Activated CD4-positive, alpha-beta memory T cell treated with anti-CD3 and anti-CD28 coated beads, Interleukin-2, amount 10 ng/mL, durations not matched to agents 7 days and 5 days (primary cell): ENCODE measurements at regions not wholly inside any gene's neighbourhood (a gene's known extent, or its start where the extent isn't known, plus 50 kb on each side); places are given as distances from the start of the nearest gene placed in this dataset.
"Not testable (repeated sequence)": the region's sequence is repeated elsewhere in the genome, so short reads cannot be mapped to it uniquely, and the experiment has no call there.

Source experiments
- CTCF ChIA-PET: fragments of 350-600 bp; sonication (Branson Sonifier 250); formaldehyde crosslinking; loops from one replicate; lab custom pipeline; 2021; ENCODE audit warnings: antibody characterized with exemption, inconsistent platforms; lab: Charles Lee
- POLR2A ChIA-PET: fragments of 350-600 bp; sonication (Branson Sonifier 250); formaldehyde crosslinking; loops from one replicate; lab custom pipeline; 2021; ENCODE audit warnings: antibody characterized with exemption; lab: Charles Lee
- DNase-seq: peaks from one replicate; pipeline ENCODE4 v3.0.0-alpha.2; 2020
- H3K27ac Mint-ChIP-seq: one replicate; pipeline ENCODE4 v1.8.0; 2021; ENCODE audit warnings: mild to moderate bottlenecking, mixed read lengths
- H3K27me3 Mint-ChIP-seq: one replicate; pipeline ENCODE4 v1.8.0; 2021; ENCODE audit warnings: mixed read lengths
- H3K36me3 Mint-ChIP-seq: one replicate; pipeline ENCODE4 v1.8.0; 2021; ENCODE audit warnings: low read depth, mixed read lengths
- H3K4me1 Mint-ChIP-seq: one replicate; pipeline ENCODE4 v1.8.0; 2021; ENCODE audit warnings: mixed read lengths
- H3K4me3 Mint-ChIP-seq: one replicate; pipeline ENCODE4 v1.8.0; 2021; ENCODE audit warnings: mild to moderate bottlenecking, mixed read lengths
- H3K9me3 Mint-ChIP-seq: one replicate; pipeline ENCODE4 v1.8.0; 2021; ENCODE audit warnings: mixed read lengths

DNA sequence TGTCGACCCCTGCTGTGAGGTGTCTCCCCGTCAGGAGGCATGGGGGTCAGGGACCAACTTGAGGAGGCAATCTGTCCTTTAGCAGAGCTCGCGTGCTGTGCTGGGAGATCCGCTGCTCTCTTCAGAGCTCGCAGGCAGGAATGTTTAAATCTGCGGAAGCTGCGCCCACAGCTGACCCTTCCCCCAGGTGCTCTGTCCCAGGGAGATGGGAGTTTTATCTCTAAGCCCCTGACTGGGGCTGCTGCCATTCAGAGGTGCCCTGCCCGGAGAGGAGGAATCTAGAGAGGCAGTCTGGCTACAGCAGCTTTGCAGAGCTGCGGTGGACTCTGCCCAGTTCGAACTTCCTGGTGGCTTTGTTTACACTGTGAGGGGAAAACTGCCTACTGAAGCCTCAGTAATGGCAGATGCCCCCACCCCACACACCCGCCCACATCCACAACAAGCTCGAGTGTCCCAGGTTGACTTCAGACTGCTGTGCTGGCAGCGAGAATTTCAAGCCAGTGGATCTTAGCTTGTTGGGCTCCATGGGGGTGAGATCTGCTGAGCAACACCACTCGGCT is 133.1 kb downstream of the CENPC start:
- H3K4me3 Mint-ChIP-seq, H3K36me3 Mint-ChIP-seq, DNase-seq, H3K27me3 Mint-ChIP-seq, H3K9me3 Mint-ChIP-seq, POLR2A ChIA-PET, H3K27ac Mint-ChIP-seq, CTCF ChIA-PET, H3K4me1 Mint-ChIP-seq: not testable (repeated sequence)

DNA sequence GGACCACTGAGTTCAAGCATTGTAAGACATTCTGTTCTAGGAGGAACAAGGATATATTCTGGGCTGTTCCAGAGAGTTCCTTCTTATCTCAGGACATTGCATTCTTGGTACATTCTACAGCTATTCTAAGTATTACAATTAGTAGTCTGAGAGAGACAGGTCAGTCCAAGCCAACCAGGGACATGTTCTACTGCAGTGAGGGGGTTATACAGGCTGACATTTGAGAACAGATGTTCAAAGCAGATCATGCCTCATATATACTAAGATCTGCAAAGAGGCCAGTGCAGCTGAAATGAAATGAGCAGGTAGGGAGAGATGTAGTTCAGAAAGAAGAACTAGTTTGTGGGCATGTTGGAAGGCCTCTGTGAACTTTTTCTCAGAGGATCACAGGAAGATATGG is 142.0 kb downstream of the CENPC start:
- DNase-seq, result no peak
- Mint-ChIP-seq H3K27ac (no peak overlapping the region), H3K4me3 (no peak overlapping the region), H3K9me3 (no peaks in the 10 kb centered on the region), H3K4me1 (no peaks in the 10 kb centered on the region), H3K27me3 (no peaks in the 10 kb centered on the region), H3K36me3 (no peaks in the 10 kb centered on the region)
- POLR2A ChIA-PET, result no interaction called here
- CTCF ChIA-PET, result no interaction called here

- Mint-ChIP-seq H3K36me3 (no peaks in the 10 kb centered on the region), H3K4me3 (no peak overlapping the region), H3K27me3 (no peaks in the 10 kb centered on the region), H3K27ac (no peak overlapping the region), H3K4me1 (no peaks in the 10 kb centered on the region), H3K9me3 (no peaks in the 10 kb centered on the region)
- ChIA-PET POLR2A (no interaction called here), CTCF (interaction anchor here (1.6 kb wide), 1 partner anchor 8 kb away, joined by 5 read pairs; no protein-coding TSS in a partner anchor)
- no peak for DNase-seq
Measured at GRCh38 chr4:67401902-67402301, 143.4 kb downstream of the CENPC start.

DNA sequence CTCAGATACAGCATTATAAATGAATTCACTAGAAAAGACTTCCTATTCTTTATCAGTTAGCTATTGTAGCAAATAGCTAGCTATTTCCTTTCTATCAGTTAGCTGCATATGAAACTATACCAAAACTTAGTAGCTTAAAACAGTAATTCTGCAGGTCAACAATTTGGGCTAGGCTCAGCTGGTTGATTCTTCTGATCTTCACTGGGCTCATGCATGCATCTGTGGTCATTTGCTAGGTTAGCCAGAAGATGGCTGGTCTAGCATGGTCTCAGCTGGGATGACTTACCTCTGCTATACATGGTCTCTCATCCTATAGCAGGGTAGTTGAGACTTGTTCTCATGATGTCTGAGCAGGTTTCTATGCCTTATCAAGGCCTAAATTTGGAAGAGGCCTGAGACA is 147.4 kb downstream of the CENPC start:
- no peak for DNase-seq
- no peaks in the 10 kb centered on the region for H3K36me3 Mint-ChIP-seq
- H3K27me3 Mint-ChIP-seq, result peaks cover 5% of the 10 kb centered on the region
- no peak overlapping the region for H3K27ac Mint-ChIP-seq
- no peak overlapping the region for H3K4me3 Mint-ChIP-seq
- no peaks in the 10 kb centered on the region for H3K9me3 Mint-ChIP-seq
- no peaks in the 10 kb centered on the region for H3K4me1 Mint-ChIP-seq
- ChIA-PET POLR2A (no interaction called here), CTCF (no interaction called here)

DNA sequence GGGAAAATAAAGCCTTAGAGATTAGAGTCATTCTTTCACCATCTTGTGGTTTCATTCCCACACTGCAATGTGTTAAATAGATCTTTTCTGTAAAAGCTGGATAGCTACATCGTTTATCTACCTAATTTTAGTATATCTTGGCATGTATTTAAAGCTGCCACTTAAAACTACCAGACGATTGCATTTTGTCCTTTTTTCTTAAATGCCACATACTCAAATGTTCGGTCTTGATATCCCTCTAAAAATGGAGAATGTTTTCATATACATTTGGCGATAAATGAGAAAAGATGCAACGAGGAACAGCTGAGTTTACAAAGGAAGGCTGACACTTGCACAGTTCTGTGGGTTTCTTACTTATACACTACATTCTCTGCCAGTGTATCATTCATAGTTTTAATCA is 148.3 kb downstream of the CENPC start:
- POLR2A ChIA-PET, result no interaction called here

GRCh38 chr4:67396008-67396407 is 149.3 kb downstream of the CENPC start:
- Mint-ChIP-seq H3K9me3 (no peaks in the 10 kb centered on the region), H3K27me3 (peaks cover 14% of the 10 kb centered on the region), H3K4me1 (no peaks in the 10 kb centered on the region), H3K36me3 (no peaks in the 10 kb centered on the region), H3K4me3 (no peak overlapping the region), H3K27ac (no peak overlapping the region)
- CTCF ChIA-PET, result interaction anchor here (0.8 kb wide), 1 partner anchor 53 kb away, joined by 3 read pairs; no protein-coding TSS in a partner anchor
- no peak for DNase-seq
- POLR2A ChIA-PET, result no interaction called here

More for the DNA sequence above, 148.3 kb downstream of the CENPC start:
- H3K4me3 Mint-ChIP-seq, result no peak overlapping the region
- H3K27ac Mint-ChIP-seq, result no peak overlapping the region
- no peaks in the 10 kb centered on the region for H3K9me3 Mint-ChIP-seq
- H3K27me3 Mint-ChIP-seq, result peaks cover 8% of the 10 kb centered on the region
- no peaks in the 10 kb centered on the region for H3K4me1 Mint-ChIP-seq
- no peaks in the 10 kb centered on the region for H3K36me3 Mint-ChIP-seq
- no peak for DNase-seq
- CTCF ChIA-PET, result no interaction called here

DNA sequence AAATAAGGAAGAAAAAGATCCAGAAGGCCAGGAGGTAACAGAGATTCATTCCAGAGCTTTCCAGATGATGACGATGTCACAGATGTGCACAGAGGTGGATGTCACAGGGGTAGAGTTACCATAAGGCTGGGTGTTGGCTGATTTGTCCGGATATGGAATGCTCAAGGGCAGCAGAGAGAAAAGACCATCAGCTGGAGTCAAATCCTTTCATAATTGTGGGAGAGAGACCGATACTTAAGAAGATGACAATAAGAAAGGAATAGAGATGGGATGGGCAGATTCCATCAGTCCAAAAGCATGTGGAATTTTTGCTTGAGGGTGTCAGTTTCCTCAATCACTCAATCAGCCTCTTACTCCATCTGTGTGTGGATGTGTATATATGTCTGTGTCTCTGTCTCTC is 150.4 kb downstream of the CENPC start:
- H3K27me3 Mint-ChIP-seq, result peaks cover 14% of the 10 kb centered on the region
- POLR2A ChIA-PET, result no interaction called here
- no peak overlapping the region for H3K4me3 Mint-ChIP-seq
- no peaks in the 10 kb centered on the region for H3K9me3 Mint-ChIP-seq
- CTCF ChIA-PET, result interaction anchor here (0.8 kb wide), 2 partner anchors 39 to 54 kb away, joined by 3 read pairs; no protein-coding TSS in a partner anchor
- DNase-seq, result no peak
- H3K27ac Mint-ChIP-seq, result no peak overlapping the region
- no peaks in the 10 kb centered on the region for H3K4me1 Mint-ChIP-seq
- no peaks in the 10 kb centered on the region for H3K36me3 Mint-ChIP-seq

DNA sequence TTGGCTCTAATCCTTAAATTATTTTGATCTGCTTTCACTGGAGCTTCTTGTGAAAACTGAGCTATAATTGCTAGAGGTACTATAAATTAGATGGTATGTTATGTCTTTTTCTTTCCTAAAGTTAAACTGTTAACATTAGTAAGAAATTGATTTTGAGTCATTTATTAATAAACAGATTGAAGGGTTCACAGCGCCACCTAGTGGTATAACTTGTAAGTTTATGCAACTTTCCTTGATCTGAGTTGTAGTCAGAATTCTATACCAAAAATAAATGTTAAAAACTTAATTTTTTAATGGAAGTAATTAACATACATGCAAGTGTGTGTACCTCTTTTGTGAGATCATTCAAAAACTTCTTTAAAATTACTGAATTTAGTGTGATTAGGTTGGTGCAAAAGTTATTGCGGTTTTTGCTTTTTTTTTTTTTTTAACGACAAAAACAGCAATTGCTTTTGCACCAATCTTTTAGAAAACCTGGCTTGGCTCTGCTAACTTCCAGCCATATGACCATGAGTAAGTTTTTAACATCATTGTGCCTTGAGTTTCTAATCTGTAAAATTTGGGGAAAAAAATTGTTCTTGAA is 151.5 kb downstream of the CENPC start:
- ChIA-PET CTCF (interaction anchor here (0.8 to 1.1 kb wide), 2 partner anchors 8 to 38 kb away, joined by 3 to 5 read pairs; no protein-coding TSS in a partner anchor), POLR2A (no interaction called here)
- Mint-ChIP-seq H3K4me1 (no peaks in the 10 kb centered on the region), H3K27ac (no peak overlapping the region), H3K9me3 (no peaks in the 10 kb centered on the region), H3K27me3 (peaks cover 14% of the 10 kb centered on the region), H3K4me3 (no peak overlapping the region), H3K36me3 (no peaks in the 10 kb centered on the region)
- DNase-seq, result no peak

DNA sequence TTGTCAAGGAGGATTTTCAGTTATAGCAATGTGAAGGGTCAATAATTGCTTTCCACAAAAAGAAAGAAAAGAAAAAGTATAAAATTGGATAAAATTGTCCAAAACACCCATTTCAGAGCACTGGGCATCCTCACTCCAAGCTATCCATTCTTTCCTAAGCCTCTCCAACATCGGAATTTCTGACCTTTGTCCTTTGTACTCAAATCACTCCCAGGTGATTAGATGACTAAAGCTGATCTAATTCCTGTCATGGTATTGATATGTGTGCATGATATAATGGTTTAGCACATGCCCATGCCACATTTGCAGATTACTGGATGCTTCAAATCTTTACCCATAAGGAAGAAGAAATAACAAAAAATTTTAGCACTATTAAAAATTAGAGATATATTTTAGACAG is 152.3 kb downstream of the CENPC start:
- H3K27ac Mint-ChIP-seq, result no peak overlapping the region
- H3K36me3 Mint-ChIP-seq, result no peaks in the 10 kb centered on the region
- H3K9me3 Mint-ChIP-seq, result no peaks in the 10 kb centered on the region
- H3K4me1 Mint-ChIP-seq, result no peaks in the 10 kb centered on the region
- H3K27me3 Mint-ChIP-seq, result peaks cover 14% of the 10 kb centered on the region
- H3K4me3 Mint-ChIP-seq, result no peak overlapping the region
- POLR2A ChIA-PET, result no interaction called here
- no peak for DNase-seq
- CTCF ChIA-PET, result interaction anchor here (1.1 kb wide), 1 partner anchor 9 kb away, joined by 5 read pairs; no protein-coding TSS in a partner anchor

DNA sequence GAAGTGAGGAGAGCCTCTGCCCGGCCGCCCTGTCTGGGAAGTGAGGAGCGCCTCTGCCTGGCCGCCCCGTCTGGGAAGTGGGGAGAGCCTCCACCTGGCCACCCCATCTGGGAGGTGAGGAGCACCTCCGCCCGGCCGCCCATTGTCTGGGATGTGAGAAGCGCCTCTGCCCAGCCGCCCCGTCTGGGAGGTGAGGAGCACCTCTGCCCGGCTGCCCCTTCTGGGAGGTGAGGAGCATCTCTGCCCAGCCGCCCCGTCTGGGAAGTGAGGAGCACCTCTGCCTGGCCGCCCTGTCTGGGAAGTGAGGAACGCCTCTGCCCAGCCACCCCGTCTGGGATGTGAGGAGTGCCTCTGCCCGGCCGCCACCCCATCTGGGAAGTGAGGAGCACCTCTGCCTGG is 163.9 kb downstream of the CENPC start:
- H3K27ac Mint-ChIP-seq, H3K4me3 Mint-ChIP-seq, DNase-seq, H3K27me3 Mint-ChIP-seq, CTCF ChIA-PET, H3K4me1 Mint-ChIP-seq, H3K9me3 Mint-ChIP-seq, H3K36me3 Mint-ChIP-seq, POLR2A ChIA-PET: not testable (repeated sequence)

GRCh38 chr4:67380702-67381405 is 164.4 kb downstream of the CENPC start:
- POLR2A ChIA-PET, H3K36me3 Mint-ChIP-seq: not testable (repeated sequence)

DNA sequence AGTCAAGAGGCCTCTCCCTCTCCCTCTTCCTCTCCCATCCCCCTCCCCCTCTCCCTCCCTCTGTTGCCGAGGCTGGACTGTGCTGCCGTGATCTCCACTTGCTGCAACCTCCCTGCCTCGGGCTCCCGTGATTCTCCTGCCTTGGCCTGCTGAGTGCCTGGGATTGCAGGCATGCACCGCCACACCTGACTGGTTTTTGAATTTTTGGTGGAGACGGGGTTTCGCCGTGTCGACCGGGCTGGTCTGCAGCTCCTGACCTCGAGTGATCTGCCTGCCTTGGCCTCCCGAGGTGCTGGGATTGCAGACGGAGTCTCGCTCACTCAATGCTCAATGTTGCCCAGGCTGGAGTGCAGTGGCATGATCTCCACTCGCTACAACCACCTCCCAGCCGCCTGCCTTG is 165.1 kb downstream of the CENPC start:
- CTCF ChIA-PET, result no interaction called here
- Mint-ChIP-seq H3K4me1 (no peaks in the 10 kb centered on the region), H3K27me3 (peaks cover 1% of the 10 kb centered on the region), H3K36me3 (no peaks in the 10 kb centered on the region), H3K27ac (no peak overlapping the region), H3K4me3 (no peak overlapping the region), H3K9me3 (no peaks in the 10 kb centered on the region)
- POLR2A ChIA-PET, result no interaction called here
- DNase-seq, result no peak

More at GRCh38 chr4:67380702-67381405, 164.4 kb downstream of the CENPC start:
- H3K4me1 Mint-ChIP-seq, H3K4me3 Mint-ChIP-seq, DNase-seq, H3K27me3 Mint-ChIP-seq, H3K27ac Mint-ChIP-seq, CTCF ChIA-PET, H3K9me3 Mint-ChIP-seq: not testable (repeated sequence)

GRCh38 chr4:67375291-67375690 is 170.0 kb downstream of the CENPC start:
- Mint-ChIP-seq H3K9me3 (no peaks in the 10 kb centered on the region), H3K36me3 (no peaks in the 10 kb centered on the region), H3K27me3 (peaks cover 6% of the 10 kb centered on the region), H3K4me1 (no peaks in the 10 kb centered on the region), H3K27ac (no peak overlapping the region), H3K4me3 (no peak overlapping the region)
- no peak for DNase-seq
- CTCF ChIA-PET, result no interaction called here
- POLR2A ChIA-PET, result no interaction called here
